GM12865 (cell line): ENCODE measurements at regions not wholly inside any gene's neighbourhood (a gene's known extent, or its start where the extent isn't known, plus 50 kb on each side); places are given as distances from the start of the nearest gene placed in this dataset.

Experiments
- DNase-seq: peaks from one replicate; pipeline ENCODE4 v3.0.0; 2010; ENCODE audit warnings: low read depth
- H3K4me3 ChIP-seq: 2 replicates; pipeline ENCODE4 v1.5.1; 2011; ENCODE audit warnings: mild to moderate bottlenecking, low read depth, low read length, control low read depth
- CTCF ChIP-seq: IDR thresholded peaks from 2 replicates; pipeline ENCODE4 v1.5.1; 2011; ENCODE audit warnings: low read length, control low read depth, low read depth, inconsistent platforms; ENCODE audit not compliant: insufficient read depth; ENCODE audit errors: missing control alignments

- no peak for DNase-seq
- no peak overlapping the region for H3K4me3 ChIP-seq
- TF ChIP-seq CTCF = no peak
Measured at GRCh38 chr22:17318817-17319216, 50.4 kb upstream of the CECR2 start.

DNA sequence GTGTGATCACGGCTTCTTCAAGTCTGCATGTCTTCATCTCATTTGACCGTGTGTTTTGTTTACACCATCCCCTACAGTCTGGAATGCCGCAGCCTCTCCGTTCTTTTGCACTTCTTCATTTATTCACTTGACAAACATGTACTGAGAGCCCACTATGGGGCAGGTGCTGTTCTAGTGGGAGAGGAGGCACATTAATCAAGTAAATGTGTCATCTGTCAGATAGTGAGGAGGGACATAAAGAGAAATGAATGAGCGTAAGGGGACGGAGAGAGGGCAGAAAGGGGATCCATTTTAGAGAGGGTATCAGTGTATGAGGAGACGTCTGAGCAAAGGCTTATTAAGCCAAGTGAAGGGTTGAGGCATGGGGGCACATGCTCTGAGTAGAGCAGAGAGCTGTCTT is 54.0 kb upstream of the CECR2 start:
- no peak for TF ChIP-seq CTCF
- no peak for DNase-seq

DNA sequence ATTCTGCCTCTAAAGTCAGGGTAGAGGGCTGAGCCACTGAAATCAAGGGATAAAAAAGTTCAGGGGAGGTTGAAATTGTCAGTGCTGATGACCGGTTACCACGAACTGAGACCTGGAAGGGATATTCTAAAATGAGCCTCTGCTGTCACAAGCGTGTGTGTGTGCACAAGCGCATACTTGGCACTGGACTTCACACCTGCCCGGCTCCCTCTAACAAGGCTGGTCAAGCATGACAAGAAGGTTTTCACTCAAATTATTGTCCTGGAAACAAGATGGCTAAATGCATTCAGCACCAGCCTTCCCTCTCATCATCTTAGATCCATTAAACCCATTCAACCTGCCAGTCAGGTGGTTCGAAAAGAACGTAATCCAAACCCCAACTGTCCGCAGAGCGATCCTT is 54.8 kb upstream of the CECR2 start:
- DNase-seq = no peak
- H3K4me3 ChIP-seq = no peak overlapping the region
- TF ChIP-seq CTCF = no peak

More for the DNA sequence above, 54.0 kb upstream of the CECR2 start:
- H3K4me3 ChIP-seq = no peak overlapping the region

DNA sequence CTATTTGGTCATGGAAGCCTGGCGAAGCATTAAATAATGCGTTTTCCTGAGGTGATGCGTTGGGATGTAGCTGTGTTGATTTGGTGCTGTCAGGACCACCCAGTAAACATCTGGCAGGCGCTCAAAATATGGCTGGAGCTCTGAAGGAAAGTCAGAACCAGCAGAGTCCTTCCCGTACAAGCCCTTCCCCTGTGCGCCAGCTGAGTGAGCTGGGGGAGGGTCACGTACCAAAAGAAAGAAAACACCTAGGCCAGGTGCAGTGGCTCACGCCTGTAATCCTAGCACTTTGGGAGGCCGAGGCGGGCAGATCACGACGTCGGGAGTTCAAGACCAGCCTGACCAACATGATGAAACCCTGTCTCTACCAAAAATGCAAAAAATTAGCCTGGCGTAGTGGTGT is 55.6 kb upstream of the CECR2 start:
- H3K4me3 ChIP-seq = no peak overlapping the region
- TF ChIP-seq CTCF = no peak
- no peak for DNase-seq

GRCh38 chr22:17307566-17307965 is 61.7 kb upstream of the CECR2 start:
- no peak for TF ChIP-seq CTCF
- no peak for DNase-seq

DNA sequence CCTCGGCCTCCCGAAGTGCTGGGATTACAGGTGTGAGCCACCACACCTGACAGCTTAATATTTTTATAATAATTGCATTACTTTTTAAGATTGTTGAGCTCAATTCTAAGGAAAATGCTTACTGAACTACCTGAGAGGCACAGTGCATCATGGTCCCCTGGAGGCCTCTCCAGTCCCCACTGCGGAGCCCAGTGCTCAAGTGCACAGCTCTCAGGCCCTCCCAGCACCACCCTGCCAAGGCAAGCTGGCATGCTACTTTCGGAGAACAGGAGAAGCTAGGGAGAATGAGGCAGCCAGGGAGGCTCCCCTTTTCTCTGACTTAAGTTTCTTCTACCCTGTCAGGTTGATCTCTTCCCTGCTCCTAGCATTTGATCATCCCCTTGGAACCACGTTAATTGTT is 64.2 kb upstream of the CECR2 start:
- TF ChIP-seq CTCF = no peak
- H3K4me3 ChIP-seq = no peak overlapping the region
- no peak for DNase-seq

More at GRCh38 chr22:17307566-17307965, 61.7 kb upstream of the CECR2 start:
- H3K4me3 ChIP-seq = no peak overlapping the region

DNA sequence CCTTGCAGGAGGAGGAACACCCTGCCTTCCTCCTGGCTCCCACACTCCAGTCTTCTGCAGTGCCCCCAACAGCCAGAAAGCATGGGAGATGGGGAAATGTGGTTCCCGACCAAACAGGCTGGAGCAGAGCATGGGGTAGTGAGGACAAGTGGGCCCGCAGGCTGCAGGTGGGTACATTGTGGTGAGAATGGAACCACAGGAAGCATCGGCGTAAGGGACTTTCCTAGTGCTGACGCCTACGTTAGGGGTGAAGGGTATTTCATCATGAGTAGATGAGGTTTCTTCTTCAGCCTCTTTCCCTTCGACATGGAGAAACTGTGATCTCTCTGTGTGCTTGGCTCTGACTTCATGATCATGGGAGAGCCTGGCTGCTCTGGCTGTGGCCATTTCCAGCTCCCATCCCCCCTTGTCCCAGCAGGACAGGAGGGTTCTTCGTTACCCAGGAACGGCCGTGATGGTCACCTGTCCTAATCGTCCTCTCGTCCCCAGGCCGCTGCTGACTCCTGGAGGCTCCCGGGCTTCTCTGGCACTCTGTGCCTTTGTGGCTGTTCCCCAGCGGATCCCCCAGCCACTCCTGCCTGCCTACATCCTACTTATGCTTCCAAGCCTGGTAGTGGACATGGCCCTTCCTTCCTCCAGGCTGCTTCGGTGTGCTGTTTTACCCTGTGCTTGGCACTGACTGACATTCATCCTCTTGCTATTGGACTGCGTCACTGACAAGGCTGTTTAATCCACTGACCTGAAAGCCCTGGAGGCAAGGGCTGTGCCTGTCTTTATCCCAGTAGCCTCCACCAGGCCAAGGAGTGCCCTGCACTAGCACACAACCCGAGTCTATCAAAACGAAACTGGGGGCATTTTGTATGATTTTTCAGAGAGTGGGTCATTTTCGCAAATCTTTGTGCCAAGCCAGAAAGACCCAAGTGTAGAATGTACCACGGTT is 65.2 kb upstream of the CECR2 start:
- H3K4me3 ChIP-seq = no peak overlapping the region
- peak; percentile 82 for DNase-seq
- TF ChIP-seq CTCF = no peak
